GM10266 (cell line): ENCODE measurements at regions not wholly inside any gene's neighbourhood (a gene's known extent, or its start where the extent isn't known, plus 50 kb on each side); places are given as distances from the start of the nearest gene placed in this dataset.

ENCODE experiments used
- DNase-seq: peaks from one replicate; pipeline ENCODE4 v3.0.0; 2012; ENCODE audit errors: extremely low spot score
- TF ChIP-seq, protein P1 (sequence below): IDR thresholded peaks from 2 replicates; pipeline ENCODE4 v1.5.1; 2012; ENCODE audit warnings: mild to moderate bottlenecking, low read depth; ENCODE audit not compliant: control insufficient read depth, insufficient read depth; ENCODE audit errors: missing control alignments

DNA sequence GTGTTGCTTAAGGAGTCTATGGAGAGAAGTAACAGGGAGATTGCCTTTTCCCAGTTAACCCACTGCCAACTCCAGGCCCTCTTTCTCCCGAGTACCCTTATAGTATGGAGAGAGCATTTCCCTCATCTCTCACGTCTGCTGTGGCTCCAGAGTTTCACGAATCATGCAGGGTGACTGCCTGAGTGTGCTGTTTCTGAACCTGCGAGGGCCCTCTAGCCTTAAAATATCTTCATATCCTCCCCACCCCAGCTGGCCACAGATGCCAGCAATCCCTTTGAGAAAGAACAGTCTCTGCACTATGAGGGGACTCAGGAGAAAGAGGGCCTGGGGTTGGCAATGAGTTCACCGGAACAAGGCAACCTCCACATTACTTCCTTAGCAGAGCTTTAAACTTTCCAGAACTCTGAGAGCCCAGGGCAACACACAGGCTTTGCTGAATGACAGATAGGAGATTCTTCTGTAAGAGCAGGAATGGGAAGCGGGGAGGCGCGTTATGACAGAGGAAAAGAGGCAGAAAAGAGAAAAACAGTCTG, 81.6 kb upstream of the ANKH start:
- no peak for DNase-seq
- TF ChIP-seq, protein P1, sequence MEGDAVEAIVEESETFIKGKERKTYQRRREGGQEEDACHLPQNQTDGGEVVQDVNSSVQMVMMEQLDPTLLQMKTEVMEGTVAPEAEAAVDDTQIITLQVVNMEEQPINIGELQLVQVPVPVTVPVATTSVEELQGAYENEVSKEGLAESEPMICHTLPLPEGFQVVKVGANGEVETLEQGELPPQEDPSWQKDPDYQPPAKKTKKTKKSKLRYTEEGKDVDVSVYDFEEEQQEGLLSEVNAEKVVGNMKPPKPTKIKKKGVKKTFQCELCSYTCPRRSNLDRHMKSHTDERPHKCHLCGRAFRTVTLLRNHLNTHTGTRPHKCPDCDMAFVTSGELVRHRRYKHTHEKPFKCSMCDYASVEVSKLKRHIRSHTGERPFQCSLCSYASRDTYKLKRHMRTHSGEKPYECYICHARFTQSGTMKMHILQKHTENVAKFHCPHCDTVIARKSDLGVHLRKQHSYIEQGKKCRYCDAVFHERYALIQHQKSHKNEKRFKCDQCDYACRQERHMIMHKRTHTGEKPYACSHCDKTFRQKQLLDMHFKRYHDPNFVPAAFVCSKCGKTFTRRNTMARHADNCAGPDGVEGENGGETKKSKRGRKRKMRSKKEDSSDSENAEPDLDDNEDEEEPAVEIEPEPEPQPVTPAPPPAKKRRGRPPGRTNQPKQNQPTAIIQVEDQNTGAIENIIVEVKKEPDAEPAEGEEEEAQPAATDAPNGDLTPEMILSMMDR = no peak

DNA sequence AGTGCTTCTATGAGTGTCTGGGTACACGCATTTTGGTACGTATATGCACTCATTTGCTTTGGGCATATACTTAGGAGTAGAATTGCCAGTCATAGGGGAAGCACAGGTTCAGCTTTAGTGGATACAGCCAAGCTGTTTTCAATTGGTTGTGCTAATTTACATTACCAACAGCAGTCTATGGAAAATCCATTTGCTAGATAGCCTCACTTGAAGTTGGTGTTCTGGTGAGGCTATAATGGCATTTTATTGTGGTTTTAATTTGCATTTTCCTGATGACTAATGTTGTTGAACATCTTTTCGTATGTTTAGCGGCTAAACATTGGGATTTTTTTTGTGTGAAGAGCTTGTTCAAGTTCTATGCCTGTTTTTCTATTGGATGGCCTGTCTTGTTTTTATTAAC, 76.8 kb upstream of the ANKH start:
- TF ChIP-seq, protein P1 = no peak

DNA sequence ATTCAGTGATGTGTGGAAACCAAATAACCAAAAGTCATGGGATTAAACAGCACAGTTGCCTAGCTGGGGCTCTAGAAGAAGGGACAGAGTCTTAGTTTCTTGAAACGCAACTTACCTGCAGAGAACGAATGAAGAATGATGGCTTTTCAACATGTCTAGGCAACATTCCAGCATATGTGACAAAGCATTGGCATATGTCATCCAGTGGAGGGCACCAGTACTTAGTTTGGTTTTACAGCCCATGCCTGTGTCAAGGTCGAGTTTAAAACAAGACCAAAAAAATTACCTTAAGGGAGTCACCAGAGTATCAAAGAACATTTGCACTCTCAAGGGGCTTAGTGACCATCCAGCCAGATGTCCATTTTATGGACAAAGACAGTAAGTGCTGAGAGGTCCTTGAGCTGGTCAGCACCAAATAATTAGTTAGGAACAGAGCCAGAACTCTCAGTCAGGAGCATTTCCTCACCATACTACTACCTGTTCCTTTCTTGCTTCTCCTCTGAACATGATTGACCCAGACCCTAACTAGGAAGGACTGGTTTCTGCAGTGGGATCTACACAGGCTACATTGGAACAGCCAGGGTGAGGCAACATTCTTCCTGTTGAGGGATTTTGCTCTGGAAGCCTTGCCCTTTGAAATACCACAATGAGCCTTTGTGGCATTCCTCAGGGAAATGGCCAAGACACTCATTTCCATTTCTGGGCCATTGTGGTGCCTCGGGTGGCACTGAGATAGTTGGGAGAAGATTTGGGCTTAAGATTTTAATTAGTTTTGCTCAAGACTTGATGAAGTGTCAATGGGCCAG, 75.4 kb upstream of the ANKH start:
- TF ChIP-seq, protein P1 = peak; percentile 32
- DNase-seq = peak; percentile 24

More for the DNA sequence above, 76.8 kb upstream of the ANKH start:
- no peak for DNase-seq

DNA sequence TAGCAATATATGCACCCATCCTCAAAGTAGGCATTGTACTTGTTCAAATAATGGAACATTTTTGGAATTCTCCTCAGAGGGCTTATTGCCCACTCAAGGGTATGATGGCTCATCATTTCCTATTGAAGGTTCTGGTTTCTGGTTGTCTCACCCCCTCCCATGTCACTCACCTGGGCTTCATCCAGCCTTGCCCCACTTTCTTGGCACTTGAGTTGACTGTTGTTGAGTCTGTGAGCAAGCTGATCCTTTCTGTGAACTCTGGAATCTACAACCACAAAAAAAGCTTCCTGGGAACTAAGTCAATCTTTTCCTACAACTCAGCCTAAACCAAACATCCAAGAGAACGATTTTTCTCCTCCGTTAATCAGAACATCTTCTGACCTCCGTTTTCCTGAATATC, 73.9 kb upstream of the ANKH start:
- TF ChIP-seq, protein P1 = no peak
- DNase-seq = no peak

DNA sequence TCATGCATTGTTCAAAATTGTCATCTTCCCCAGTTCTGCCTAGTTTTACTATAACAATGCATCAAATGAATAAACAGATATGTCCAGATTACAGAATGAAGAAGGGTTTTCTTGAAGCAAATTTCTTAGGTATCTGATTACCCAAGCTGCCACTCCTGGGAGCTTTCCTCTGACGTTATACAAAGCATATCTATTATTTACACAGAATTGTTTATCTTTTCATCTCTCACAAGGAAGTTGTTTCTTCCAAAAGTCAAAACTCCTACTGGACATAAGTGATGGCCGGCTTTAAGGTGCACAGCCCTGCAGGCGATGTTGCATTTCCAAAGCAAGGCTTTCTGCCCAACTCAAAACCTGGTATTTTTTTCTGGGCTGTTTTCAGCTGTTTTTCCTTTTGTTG, 73.4 kb upstream of the ANKH start:
- TF ChIP-seq, protein P1 = no peak
- no peak for DNase-seq

DNA sequence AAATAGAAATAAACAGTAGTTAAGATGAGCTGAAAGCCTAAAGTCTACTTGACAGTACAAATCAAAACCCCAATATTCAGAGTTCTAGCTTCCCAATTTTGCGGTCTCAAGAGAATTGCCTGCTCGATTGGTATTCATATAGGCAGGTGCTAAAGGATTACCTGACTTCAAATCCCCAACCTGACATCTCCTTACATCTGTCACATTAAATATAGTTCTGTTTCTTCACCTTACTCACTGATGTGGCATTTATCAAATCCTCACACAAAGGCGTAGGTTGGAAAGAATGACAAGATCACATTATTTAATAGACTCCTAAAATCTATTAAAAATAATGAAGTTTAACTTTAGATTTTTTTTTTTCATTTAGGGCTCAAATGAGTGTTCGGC, 72.8 kb upstream of the ANKH start:
- TF ChIP-seq, protein P1 = no peak
- DNase-seq = no peak

DNA sequence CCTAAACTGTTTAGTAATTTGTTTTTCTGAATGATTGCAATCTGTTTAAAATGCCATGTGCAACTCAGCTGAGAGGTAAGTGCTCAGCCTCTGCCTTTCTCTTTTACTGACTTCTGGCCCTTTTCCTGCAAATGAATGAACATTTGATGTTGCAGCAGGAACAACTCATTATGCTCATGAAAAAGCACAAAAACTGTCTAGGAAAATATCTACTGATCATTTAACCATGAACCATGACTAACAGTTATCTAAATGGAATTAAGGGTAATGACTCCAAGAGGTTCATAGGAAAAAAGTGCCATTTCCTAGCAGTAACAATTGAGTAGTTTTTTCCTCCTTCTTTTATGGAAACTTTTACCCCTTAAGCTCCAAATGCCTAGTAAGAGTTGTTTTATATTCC, 70.6 kb upstream of the ANKH start:
- TF ChIP-seq, protein P1 = no peak
- DNase-seq = no peak
